ENCODE measurements at regions not wholly inside any gene's neighbourhood (a gene's known extent, or its start where the extent isn't known, plus 50 kb on each side); places are given as distances from the start of the nearest gene placed in this dataset.

GRCh38 chr10:131559450-131559911, 248.0 kb upstream of the TCERG1L start:
- no peaks in the 10 kb centered on the region for H3K36me3 ChIP-seq (ENCODE audit: control insufficient read depth, insufficient read depth, low read length)
- ChIA-PET CTCF (no interaction called here), POLR2A (no interaction called here)
- no peak overlapping the region for H3K4me3 ChIP-seq (ENCODE audit: low read depth, low read length)
- no peak for TF ChIP-seq CTCF (IDR thresholded peaks at IDR 0.05; ENCODE audit: insufficient read depth, low read depth, low read length)
- DNase-seq (ENCODE audit: low read depth) = no peak
- no peaks in the 10 kb centered on the region for H3K27me3 ChIP-seq (ENCODE audit: control insufficient read depth, insufficient read depth, low read length)

- TF ChIP-seq CTCF (IDR thresholded peaks at IDR 0.05; ENCODE audit: insufficient read depth, low read depth, low read length) = no peak
Measured at GRCh38 chr10:131560166-131560565, 248.6 kb upstream of the TCERG1L start.

GRCh38 chr10:131560706-131561355, 249.3 kb upstream of the TCERG1L start:
- H3K36me3 ChIP-seq (ENCODE audit: control insufficient read depth, insufficient read depth, low read length) = no peaks in the 10 kb centered on the region
- no peaks in the 10 kb centered on the region for H3K27me3 ChIP-seq (ENCODE audit: control insufficient read depth, insufficient read depth, low read length)
- DNase-seq (ENCODE audit: low read depth) = no peak
- ChIA-PET POLR2A (no interaction called here), CTCF (no interaction called here)
- H3K4me3 ChIP-seq (ENCODE audit: low read depth, low read length) = no peak overlapping the region
- TF ChIP-seq CTCF (IDR thresholded peaks at IDR 0.05; ENCODE audit: insufficient read depth, low read depth, low read length) = no peak

More at GRCh38 chr10:131560166-131560565, 248.6 kb upstream of the TCERG1L start:
- ChIA-PET POLR2A (no interaction called here), CTCF (no interaction called here)
- Histone ChIP-seq H3K4me3 (ENCODE audit: low read depth, low read length) (no peak overlapping the region), H3K27me3 (ENCODE audit: control insufficient read depth, insufficient read depth, low read length) (no peaks in the 10 kb centered on the region), H3K36me3 (ENCODE audit: control insufficient read depth, insufficient read depth, low read length) (no peaks in the 10 kb centered on the region)
- DNase-seq (ENCODE audit: low read depth) = no peak

GRCh38 chr10:131561897-131562296, 250.4 kb upstream of the TCERG1L start:
- no peak for DNase-seq (ENCODE audit: low read depth)
- TF ChIP-seq CTCF (IDR thresholded peaks at IDR 0.05; ENCODE audit: insufficient read depth, low read depth, low read length) = no peak
- no peaks in the 10 kb centered on the region for H3K36me3 ChIP-seq (ENCODE audit: control insufficient read depth, insufficient read depth, low read length)
- no peaks in the 10 kb centered on the region for H3K27me3 ChIP-seq (ENCODE audit: control insufficient read depth, insufficient read depth, low read length)
- no peak overlapping the region for H3K4me3 ChIP-seq (ENCODE audit: low read depth, low read length)
- ChIA-PET POLR2A (no interaction called here), CTCF (no interaction called here)

- no peak for DNase-seq (ENCODE audit: low read depth)
- Histone ChIP-seq H3K4me3 (ENCODE audit: low read depth, low read length) (no peak overlapping the region), H3K36me3 (ENCODE audit: control insufficient read depth, insufficient read depth, low read length) (no peaks in the 10 kb centered on the region), H3K27me3 (ENCODE audit: control insufficient read depth, insufficient read depth, low read length) (no peaks in the 10 kb centered on the region)
- no peak for TF ChIP-seq CTCF (IDR thresholded peaks at IDR 0.05; ENCODE audit: insufficient read depth, low read depth, low read length)
- ChIA-PET POLR2A (no interaction called here), CTCF (no interaction called here)
Measured at GRCh38 chr10:131563411-131563810, 251.9 kb upstream of the TCERG1L start.
